ENCODE measurements at regions not wholly inside any gene's neighbourhood (a gene's known extent, or its start where the extent isn't known, plus 50 kb on each side); places are given as distances from the start of the nearest gene placed in this dataset.

- TF ChIP-seq CTCF (IDR thresholded peaks at IDR 0.05) (no peak), POLR2A (IDR thresholded peaks at IDR 0.05) (no peak), POLR2AphosphoS5 (IDR thresholded peaks at IDR 0.05) (no peak)
Measured at GRCh38 chr2:56648802-56649201, 465.0 kb downstream of the CCDC85A start.
